A549 (cell line): ENCODE measurements at regions not wholly inside any gene's neighbourhood (a gene's known extent, or its start where the extent isn't known, plus 50 kb on each side); places are given as distances from the start of the nearest gene placed in this dataset.

Experiments used
- CTCF ChIP-seq: fragments of >200 bp; sonication (Bioruptor Twin); formaldehyde crosslinking; IDR thresholded peaks from 3 replicates; pipeline ENCODE4 v1.5.1; 2016
- RAD21 ChIP-seq, 2 experiments: fragments of >200 bp in 1 of 2; sonication (Bioruptor Twin) in 1 of 2; formaldehyde crosslinking in 1 of 2; IDR thresholded peaks in 1 of 2; conservative IDR thresholded peaks in 1 of 2; 2 replicates in 1 of 2; 3 replicates in 1 of 2; pipeline ENCODE4 v1.6.1; 2012 to 2018; ENCODE audit warnings: inconsistent platforms in 1 of 2

- TF ChIP-seq CTCF (no peak), RAD21 (conservative IDR thresholded peaks at IDR 0.05 in 1 of 2, IDR thresholded peaks at IDR 0.05 in 1 of 2) (no peak)
Measured at GRCh38 chr12:58032156-58032555, 90.8 kb downstream of the ATP23 start.
